ENCODE measurements at regions not wholly inside any gene's neighbourhood (a gene's known extent, or its start where the extent isn't known, plus 50 kb on each side); places are given as distances from the start of the nearest gene placed in this dataset.

DNA sequence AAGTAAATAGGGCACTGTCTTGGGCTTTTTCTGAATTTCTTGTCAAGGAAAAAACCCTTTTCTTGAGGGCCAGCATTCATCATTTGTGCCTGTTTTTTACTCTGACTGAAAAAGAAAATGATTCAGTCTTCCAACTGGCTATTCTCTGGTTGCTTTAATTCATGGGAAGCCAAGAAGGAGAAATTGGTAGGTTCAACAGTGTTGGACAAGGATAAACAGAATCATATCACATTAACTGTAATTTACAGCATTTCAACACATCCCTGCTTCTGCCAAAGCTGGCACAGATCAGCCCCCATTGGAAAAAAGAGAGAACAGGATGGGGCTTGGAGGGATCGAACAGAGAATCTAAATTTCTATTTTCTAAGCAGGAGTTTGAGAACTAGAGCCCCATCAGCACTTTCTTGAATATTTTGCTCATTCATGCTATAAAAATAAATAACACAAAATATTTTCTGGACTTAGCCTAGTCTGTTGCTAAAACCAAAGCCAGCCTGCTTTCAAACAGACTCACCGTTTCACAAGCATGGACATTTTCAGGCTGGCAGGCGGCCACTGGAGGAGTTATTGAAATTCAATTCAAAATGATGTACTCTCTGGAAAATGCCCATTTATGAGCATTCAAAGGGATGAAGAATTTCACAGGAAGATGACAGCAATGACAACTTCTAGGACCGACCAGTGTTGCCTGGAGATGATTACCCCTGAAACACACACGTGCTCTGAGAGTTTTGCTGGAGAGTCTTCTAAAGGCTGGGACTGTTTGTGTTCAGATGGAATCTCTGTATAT, 181.2 kb downstream of the WNT5A start:
- TF ChIP-seq, protein P1, sequence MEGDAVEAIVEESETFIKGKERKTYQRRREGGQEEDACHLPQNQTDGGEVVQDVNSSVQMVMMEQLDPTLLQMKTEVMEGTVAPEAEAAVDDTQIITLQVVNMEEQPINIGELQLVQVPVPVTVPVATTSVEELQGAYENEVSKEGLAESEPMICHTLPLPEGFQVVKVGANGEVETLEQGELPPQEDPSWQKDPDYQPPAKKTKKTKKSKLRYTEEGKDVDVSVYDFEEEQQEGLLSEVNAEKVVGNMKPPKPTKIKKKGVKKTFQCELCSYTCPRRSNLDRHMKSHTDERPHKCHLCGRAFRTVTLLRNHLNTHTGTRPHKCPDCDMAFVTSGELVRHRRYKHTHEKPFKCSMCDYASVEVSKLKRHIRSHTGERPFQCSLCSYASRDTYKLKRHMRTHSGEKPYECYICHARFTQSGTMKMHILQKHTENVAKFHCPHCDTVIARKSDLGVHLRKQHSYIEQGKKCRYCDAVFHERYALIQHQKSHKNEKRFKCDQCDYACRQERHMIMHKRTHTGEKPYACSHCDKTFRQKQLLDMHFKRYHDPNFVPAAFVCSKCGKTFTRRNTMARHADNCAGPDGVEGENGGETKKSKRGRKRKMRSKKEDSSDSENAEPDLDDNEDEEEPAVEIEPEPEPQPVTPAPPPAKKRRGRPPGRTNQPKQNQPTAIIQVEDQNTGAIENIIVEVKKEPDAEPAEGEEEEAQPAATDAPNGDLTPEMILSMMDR (conservative IDR thresholded peaks at IDR 0.05; ENCODE audit: low read length): no peak
- TF ChIP-seq EZH2phosphoT487 (IDR thresholded peaks at IDR 0.05; ENCODE audit: borderline replicate concordance): no peak

Measured in Loucy (cell line).